ENCODE measurements at regions not wholly inside any gene's neighbourhood (a gene's known extent, or its start where the extent isn't known, plus 50 kb on each side); places are given as distances from the start of the nearest gene placed in this dataset.

DNA sequence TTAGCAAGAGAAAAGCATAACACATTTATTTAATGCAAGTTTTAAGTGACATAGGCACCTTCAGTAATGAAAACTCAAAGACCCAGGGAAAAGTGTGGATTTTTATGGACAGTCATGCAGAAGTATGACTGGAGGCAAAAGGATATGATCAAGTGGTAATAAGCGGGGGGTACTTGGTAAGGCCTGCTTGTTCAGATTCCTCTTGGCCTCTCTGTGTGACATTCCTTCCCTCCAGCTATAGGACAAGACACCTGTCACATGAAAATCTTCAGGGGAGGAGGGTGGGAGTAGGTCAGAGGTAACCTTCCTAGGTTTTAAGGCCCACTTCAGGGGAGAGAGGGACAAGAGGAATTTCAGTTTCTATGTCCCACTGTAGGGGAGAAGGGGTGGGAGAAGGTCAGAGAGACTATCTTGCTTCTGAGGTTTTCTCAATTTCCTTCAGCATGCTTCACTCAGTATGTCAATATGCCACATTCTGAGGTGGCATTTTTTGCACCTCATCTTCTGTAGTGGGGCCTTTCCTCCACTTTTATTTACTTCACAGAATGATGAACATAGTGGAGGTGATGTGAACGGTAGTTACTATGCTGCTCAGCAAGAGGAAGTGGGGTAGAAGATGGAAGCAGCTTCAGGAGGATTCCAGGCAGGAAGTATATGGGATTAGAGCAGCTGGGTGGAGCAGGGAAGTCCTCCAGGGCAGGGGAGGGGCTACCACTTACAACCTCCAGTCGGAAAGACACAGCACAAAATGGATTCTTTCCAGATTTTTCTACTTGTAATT, 73.2 kb upstream of the RFC3 start:
- DNase-seq (ENCODE audit: low read depth in 1 of 2, low spot score in 1 of 2) (no peak), FAIRE-seq (no peak), ATAC-seq (no peak)
- Histone ChIP-seq H3K4me2 (no peak overlapping the region), H3K4me1 (no peaks in the 10 kb centered on the region), H3K9me3 (no peaks in the 10 kb centered on the region), H3K27ac (no peak overlapping the region), H3K4me3 (no peak overlapping the region)
- TF ChIP-seq MAFK (IDR thresholded peaks at IDR 0.05; ENCODE audit: partially characterized antibody) (no peak), ZC3H11A (IDR thresholded peaks at IDR 0.05) (no peak), HOXB5 (CRISPR knock-in tag; IDR thresholded peaks at IDR 0.05) (no peak), FOXS1 (CRISPR knock-in tag; IDR thresholded peaks at IDR 0.05) (no peak), SREBF2 (IDR thresholded peaks at IDR 0.05) (no peak), HDAC2 (IDR thresholded peaks at IDR 0.05) (no peak), EHMT2 (IDR thresholded peaks at IDR 0.05; ENCODE audit: low read depth) (no peak), PHF8 (IDR thresholded peaks at IDR 0.05; ENCODE audit: borderline replicate concordance, low read depth) (no peak), MAZ (IDR thresholded peaks at IDR 0.05; ENCODE audit: borderline replicate concordance, low read depth, low read length) (no peak), CEBPB (IDR thresholded peaks at IDR 0.05) (no peak), HOXA7 (CRISPR knock-in tag; IDR thresholded peaks at IDR 0.05) (no peak), HOXB13 (CRISPR knock-in tag; IDR thresholded peaks at IDR 0.05; ENCODE audit: low read depth) (no peak), POLR2A (IDR thresholded peaks at IDR 0.05; ENCODE audit: low read length) (no peak)
- TF ChIP-seq, protein P1, sequence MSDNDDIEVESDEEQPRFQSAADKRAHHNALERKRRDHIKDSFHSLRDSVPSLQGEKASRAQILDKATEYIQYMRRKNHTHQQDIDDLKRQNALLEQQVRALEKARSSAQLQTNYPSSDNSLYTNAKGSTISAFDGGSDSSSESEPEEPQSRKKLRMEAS (IDR thresholded peaks at IDR 0.05) = no peak
- TF ChIP-seq, protein P2, sequence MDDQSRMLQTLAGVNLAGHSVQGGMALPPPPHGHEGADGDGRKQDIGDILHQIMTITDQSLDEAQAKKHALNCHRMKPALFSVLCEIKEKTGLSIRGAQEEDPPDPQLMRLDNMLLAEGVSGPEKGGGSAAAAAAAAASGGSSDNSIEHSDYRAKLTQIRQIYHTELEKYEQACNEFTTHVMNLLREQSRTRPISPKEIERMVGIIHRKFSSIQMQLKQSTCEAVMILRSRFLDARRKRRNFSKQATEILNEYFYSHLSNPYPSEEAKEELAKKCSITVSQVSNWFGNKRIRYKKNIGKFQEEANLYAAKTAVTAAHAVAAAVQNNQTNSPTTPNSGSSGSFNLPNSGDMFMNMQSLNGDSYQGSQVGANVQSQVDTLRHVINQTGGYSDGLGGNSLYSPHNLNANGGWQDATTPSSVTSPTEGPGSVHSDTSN (IDR thresholded peaks at IDR 0.05) = no peak
- TF ChIP-seq, protein P3, sequence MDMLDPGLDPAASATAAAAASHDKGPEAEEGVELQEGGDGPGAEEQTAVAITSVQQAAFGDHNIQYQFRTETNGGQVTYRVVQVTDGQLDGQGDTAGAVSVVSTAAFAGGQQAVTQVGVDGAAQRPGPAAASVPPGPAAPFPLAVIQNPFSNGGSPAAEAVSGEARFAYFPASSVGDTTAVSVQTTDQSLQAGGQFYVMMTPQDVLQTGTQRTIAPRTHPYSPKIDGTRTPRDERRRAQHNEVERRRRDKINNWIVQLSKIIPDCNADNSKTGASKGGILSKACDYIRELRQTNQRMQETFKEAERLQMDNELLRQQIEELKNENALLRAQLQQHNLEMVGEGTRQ (IDR thresholded peaks at IDR 0.05) = no peak
- TF ChIP-seq, protein P4, sequence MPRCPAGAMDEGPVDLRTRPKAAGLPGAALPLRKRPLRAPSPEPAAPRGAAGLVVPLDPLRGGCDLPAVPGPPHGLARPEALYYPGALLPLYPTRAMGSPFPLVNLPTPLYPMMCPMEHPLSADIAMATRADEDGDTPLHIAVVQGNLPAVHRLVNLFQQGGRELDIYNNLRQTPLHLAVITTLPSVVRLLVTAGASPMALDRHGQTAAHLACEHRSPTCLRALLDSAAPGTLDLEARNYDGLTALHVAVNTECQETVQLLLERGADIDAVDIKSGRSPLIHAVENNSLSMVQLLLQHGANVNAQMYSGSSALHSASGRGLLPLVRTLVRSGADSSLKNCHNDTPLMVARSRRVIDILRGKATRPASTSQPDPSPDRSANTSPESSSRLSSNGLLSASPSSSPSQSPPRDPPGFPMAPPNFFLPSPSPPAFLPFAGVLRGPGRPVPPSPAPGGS (IDR thresholded peaks at IDR 0.05) = no peak
- 73% methylated on average over 3 of the region's 3 CpGs for WGBS (ENCODE audit: missing lambda C conversion rate)
- ChIA-PET CTCF (no interaction called here), POLR2A (no interaction called here)

DNA sequence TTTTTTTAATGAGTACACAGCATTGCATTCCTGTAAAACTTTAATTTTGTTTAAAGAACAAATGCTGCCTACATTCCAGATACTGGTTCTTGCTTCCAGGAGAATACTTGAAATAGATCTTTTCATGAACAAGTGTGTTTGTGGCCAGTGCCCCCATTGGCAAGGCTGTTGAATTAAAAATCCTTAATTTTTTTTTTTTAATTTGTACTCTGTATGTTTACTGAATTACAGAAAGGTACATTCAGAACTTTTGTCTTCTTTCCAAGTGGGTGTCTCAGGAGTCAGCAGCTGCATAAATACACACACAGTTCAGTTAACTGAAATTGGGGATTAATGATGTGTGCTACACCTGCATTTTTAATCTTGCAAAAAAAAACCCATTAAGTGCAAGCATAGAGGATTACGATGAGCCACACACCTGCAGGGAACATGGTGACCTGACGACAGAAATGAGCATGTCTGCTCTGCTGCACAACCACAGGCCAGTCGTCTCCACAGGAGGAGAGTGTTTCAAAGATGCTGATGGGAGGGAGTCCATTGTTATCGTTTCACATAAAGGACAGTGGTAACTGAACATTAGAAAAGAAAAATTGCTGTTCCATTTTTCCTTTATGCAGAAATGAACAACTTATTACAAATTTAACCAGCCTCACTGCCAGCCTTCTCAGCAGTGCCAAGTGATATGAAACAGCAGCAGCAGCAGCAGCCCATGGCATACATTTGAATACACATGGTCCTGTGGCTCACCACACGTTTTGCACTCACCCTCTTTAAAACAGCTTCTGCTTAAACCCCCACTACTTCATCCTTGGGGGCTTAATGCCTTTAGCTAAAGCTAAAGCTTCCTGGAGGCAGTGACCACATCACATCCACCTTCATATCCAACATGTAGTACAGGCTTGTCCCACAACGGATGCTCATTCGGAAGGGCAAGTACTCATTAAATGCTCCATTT, 72.3 kb upstream of the RFC3 start:
- Histone ChIP-seq H3K4me2 (no peak overlapping the region), H3K4me1 (no peaks in the 10 kb centered on the region), H3K9me3 (no peaks in the 10 kb centered on the region), H3K27ac (no peak overlapping the region), H3K4me3 (no peak overlapping the region)
- TF ChIP-seq MAZ (IDR thresholded peaks at IDR 0.05; ENCODE audit: borderline replicate concordance, low read depth, low read length) (no peak), KDM5A (IDR thresholded peaks at IDR 0.05) (no peak), RNF2 (IDR thresholded peaks at IDR 0.05; ENCODE audit: borderline replicate concordance, low read depth) (no peak), CHD4 (IDR thresholded peaks at IDR 0.05; ENCODE audit: borderline replicate concordance) (no peak), HOXB5 (CRISPR knock-in tag; IDR thresholded peaks at IDR 0.05) (no peak), JUNB (IDR thresholded peaks at IDR 0.05) (no peak), HOXA7 (CRISPR knock-in tag; IDR thresholded peaks at IDR 0.05) (no peak), SREBF2 (IDR thresholded peaks at IDR 0.05) (no peak), KDM1A (IDR thresholded peaks at IDR 0.05; ENCODE audit: low read depth) (no peak), PHF8 (IDR thresholded peaks at IDR 0.05; ENCODE audit: borderline replicate concordance, low read depth) (no peak), CBX2 (IDR thresholded peaks at IDR 0.05; ENCODE audit: borderline replicate concordance, low read depth) (no peak), GATA3 (IDR thresholded peaks at IDR 0.05; ENCODE audit: borderline replicate concordance) (no peak), EHF (CRISPR knock-in tag; IDR thresholded peaks at IDR 0.05) (no peak)
- TF ChIP-seq, protein P3 (IDR thresholded peaks at IDR 0.05) = no peak
- TF ChIP-seq, protein P1 (IDR thresholded peaks at IDR 0.05) = no peak
- TF ChIP-seq, protein P5, sequence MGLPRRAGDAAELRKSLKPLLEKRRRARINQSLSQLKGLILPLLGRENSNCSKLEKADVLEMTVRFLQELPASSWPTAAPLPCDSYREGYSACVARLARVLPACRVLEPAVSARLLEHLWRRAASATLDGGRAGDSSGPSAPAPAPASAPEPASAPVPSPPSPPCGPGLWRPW (IDR thresholded peaks at IDR 0.05) = no peak
- ATAC-seq (no peak), FAIRE-seq (no peak), DNase-seq (ENCODE audit: low read depth in 1 of 2, low spot score in 1 of 2) (no peak)
- POLR2A ChIA-PET = no interaction called here
- 64% methylated on average over 7 of the region's 7 CpGs for WGBS (ENCODE audit: missing lambda C conversion rate)
- CTCF ChIA-PET = no interaction called here
